ENCODE measurements at regions not wholly inside any gene's neighbourhood (a gene's known extent, or its start where the extent isn't known, plus 50 kb on each side); places are given as distances from the start of the nearest gene placed in this dataset.

DNA sequence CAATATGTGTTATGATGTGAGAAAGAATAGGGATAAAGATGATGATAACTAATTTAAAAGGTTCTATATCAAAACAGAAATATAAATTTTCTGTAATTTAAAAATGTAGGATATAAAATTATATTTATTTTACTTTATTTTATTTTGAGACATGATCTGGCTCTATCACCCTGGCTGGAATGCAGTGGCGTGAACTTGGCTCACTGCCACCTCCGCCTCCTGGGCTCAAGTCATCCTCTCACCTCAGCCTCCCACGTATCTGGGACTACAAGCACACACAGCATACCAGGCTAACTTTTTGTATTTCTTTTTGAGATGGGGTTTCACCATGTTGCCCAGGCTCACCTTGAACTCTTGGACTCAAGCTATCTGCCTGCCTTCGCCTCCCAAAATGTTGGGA, 214.9 kb upstream of the SLITRK1 start:
- TF ChIP-seq POLR2A (IDR thresholded peaks at IDR 0.05; ENCODE audit: low read length): no peak
- TF ChIP-seq GATA1 (IDR thresholded peaks at IDR 0.05; ENCODE audit: low read depth, low read length): no peak

Data from erythroblast (primary cell).